Testis (tissue), 2 donors: ENCODE measurements at regions not wholly inside any gene's neighbourhood (a gene's known extent, or its start where the extent isn't known, plus 50 kb on each side); places are given as distances from the start of the nearest gene placed in this dataset.

ENCODE experiments used
- DNase-seq: peaks from one replicate; pipeline ENCODE4 v3.0.0-alpha.2; 2019
- H3K27ac ChIP-seq, 2 donors: fragments of 200-600 bp; sonication (generic); one replicate each; pipeline ENCODE4 v1.5.1; 2019
- H3K27me3 ChIP-seq: fragments of 200-600 bp; sonication (generic); one replicate; pipeline ENCODE4 v1.5.1; 2019
- H3K36me3 ChIP-seq: fragments of 200-600 bp; sonication (generic); one replicate; pipeline ENCODE4 v1.5.1; 2017; ENCODE audit warnings: low read depth; ENCODE audit errors: missing control alignments
- H3K4me1 ChIP-seq: fragments of 200-600 bp; sonication (generic); one replicate; pipeline ENCODE4 v1.5.1; 2019
- H3K4me3 ChIP-seq, 2 donors: fragments of 200-600 bp; sonication (generic); one replicate each; pipeline ENCODE4 v1.5.1; 2017 to 2019
- H3K9me3 ChIP-seq: fragments of 200-600 bp; sonication (generic); one replicate; pipeline ENCODE4 v1.5.1; 2017
- CTCF ChIP-seq, 3 experiments: fragments of 450-650 bp in 2 of 3; fragments of 200-600 bp in 1 of 3; sonication (generic) in 1 of 3; IDR thresholded peaks; one replicate each; pipeline ENCODE4 v1.5.1; 2016 to 2019; ENCODE audit warnings: antibody characterized with exemption in 3 of 3, mild to moderate bottlenecking in 2 of 3, moderate library complexity in 1 of 3
- POLR2A ChIP-seq: fragments of 450-650 bp; IDR thresholded peaks from one replicate; pipeline ENCODE4 v1.6.1; 2017; ENCODE audit warnings: antibody characterized with exemption, mild to moderate bottlenecking, moderate library complexity
- WGBS, 2 donors: methylation state at CpG; one replicate each; pipeline ENCODE4 v1.1.5; 2018; 5-methylcytosine and 5-hydroxymethylcytosine counted together
- intact Hi-C: fragments of 100-400 bp; cut with DNase I; formaldehyde crosslinking; loops from one replicate; pipeline ENCODE4 v1.15.1; 2023; ENCODE audit warnings: low total_unique reads

GRCh38 chr4:66956852-66957251, 588.5 kb downstream of the CENPC start:
- Histone ChIP-seq H3K36me3 (no peaks in the 10 kb centered on the region), H3K27me3 (no peaks in the 10 kb centered on the region), H3K4me3 (no peak overlapping the region), H3K9me3 (no peaks in the 10 kb centered on the region), H3K4me1 (no peaks in the 10 kb centered on the region), H3K27ac (no peak overlapping the region)
- WGBS, 2 donors: 75% methylated on average over 1 of the region's 1 CpG; no CpG with 5 or more reads in 1 of the 2 donors
- TF ChIP-seq CTCF (IDR thresholded peaks at IDR 0.05) (no peak), POLR2A (no peak)
- no peak for DNase-seq
- intact Hi-C loops: no loop called here

- Histone ChIP-seq H3K9me3 (no peaks in the 10 kb centered on the region), H3K4me1 (no peaks in the 10 kb centered on the region), H3K27me3 (no peaks in the 10 kb centered on the region), H3K4me3 (no peak overlapping the region), H3K36me3 (no peaks in the 10 kb centered on the region), H3K27ac (no peak overlapping the region)
- TF ChIP-seq POLR2A: no peak
- DNase-seq: no peak
- intact Hi-C loops: no loop called here
- 86 to 95% methylated on average over 6 of the region's 6 CpGs for WGBS, 2 donors
Measured at GRCh38 chr4:66956426-66956825, 588.9 kb downstream of the CENPC start.

GRCh38 chr4:66955784-66956183, 589.5 kb downstream of the CENPC start:
- 83 to 86% methylated on average over 3 of the region's 3 CpGs for whole genome bisulfite sequencing, 2 donors
- intact Hi-C loops: no loop called here
- Histone ChIP-seq H3K27me3 (no peaks in the 10 kb centered on the region), H3K36me3 (no peaks in the 10 kb centered on the region), H3K4me3 (no peak overlapping the region), H3K27ac (no peak overlapping the region), H3K9me3 (no peaks in the 10 kb centered on the region), H3K4me1 (no peaks in the 10 kb centered on the region)
- TF ChIP-seq POLR2A: no peak
- TF ChIP-seq CTCF (IDR thresholded peaks at IDR 0.05): no peak
- DNase-seq: no peak

- 21 to 29% methylated on average over 1 of the region's 1 CpG for WGBS, 2 donors
- Histone ChIP-seq H3K4me1 (no peaks in the 10 kb centered on the region), H3K4me3 (no peak overlapping the region), H3K9me3 (no peaks in the 10 kb centered on the region), H3K36me3 (no peaks in the 10 kb centered on the region), H3K27ac (no peak overlapping the region), H3K27me3 (no peaks in the 10 kb centered on the region)
- intact Hi-C loops: no loop called here
- DNase-seq: no peak
- TF ChIP-seq CTCF (IDR thresholded peaks at IDR 0.05): no peak
- TF ChIP-seq POLR2A: no peak
Measured at GRCh38 chr4:66949419-66949818, 595.9 kb downstream of the CENPC start.

- H3K9me3 ChIP-seq: no peaks in the 10 kb centered on the region
- H3K27ac ChIP-seq: no peak overlapping the region
- H3K4me1 ChIP-seq: no peaks in the 10 kb centered on the region
- H3K4me3 ChIP-seq: no peak overlapping the region
- intact Hi-C loops: no loop called here
- DNase-seq: no peak
- WGBS, 2 donors: 95% methylated on average over 1 of the region's 1 CpG
- TF ChIP-seq CTCF (IDR thresholded peaks at IDR 0.05) (no peak), POLR2A (no peak)
- no peaks in the 10 kb centered on the region for H3K36me3 ChIP-seq
- H3K27me3 ChIP-seq: no peaks in the 10 kb centered on the region
Measured at GRCh38 chr4:66946761-66947160, 598.5 kb downstream of the CENPC start.
